ENCODE measurements at regions not wholly inside any gene's neighbourhood (a gene's known extent, or its start where the extent isn't known, plus 50 kb on each side); places are given as distances from the start of the nearest gene placed in this dataset.

- no peak for DNase-seq
- Histone ChIP-seq H3K4me3 (no peak overlapping the region), H3K9me3 (no peaks in the 10 kb centered on the region), H3K36me3 (no peaks in the 10 kb centered on the region), H3K4me1 (peaks cover 0 to 3% (median 0%) of the 10 kb centered on the region in 4 donors), H3K27me3 (no peaks in the 10 kb centered on the region), H3K27ac (no peak overlapping the region)
- no peak for TF ChIP-seq POLR2A (IDR thresholded peaks at IDR 0.05)
- TF ChIP-seq, protein P1, sequence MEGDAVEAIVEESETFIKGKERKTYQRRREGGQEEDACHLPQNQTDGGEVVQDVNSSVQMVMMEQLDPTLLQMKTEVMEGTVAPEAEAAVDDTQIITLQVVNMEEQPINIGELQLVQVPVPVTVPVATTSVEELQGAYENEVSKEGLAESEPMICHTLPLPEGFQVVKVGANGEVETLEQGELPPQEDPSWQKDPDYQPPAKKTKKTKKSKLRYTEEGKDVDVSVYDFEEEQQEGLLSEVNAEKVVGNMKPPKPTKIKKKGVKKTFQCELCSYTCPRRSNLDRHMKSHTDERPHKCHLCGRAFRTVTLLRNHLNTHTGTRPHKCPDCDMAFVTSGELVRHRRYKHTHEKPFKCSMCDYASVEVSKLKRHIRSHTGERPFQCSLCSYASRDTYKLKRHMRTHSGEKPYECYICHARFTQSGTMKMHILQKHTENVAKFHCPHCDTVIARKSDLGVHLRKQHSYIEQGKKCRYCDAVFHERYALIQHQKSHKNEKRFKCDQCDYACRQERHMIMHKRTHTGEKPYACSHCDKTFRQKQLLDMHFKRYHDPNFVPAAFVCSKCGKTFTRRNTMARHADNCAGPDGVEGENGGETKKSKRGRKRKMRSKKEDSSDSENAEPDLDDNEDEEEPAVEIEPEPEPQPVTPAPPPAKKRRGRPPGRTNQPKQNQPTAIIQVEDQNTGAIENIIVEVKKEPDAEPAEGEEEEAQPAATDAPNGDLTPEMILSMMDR (IDR thresholded peaks at IDR 0.05), result no peak
Measured at GRCh38 chr18:44502221-44502620, 178.5 kb upstream of the SETBP1 start.

GRCh38 chr18:44502790-44503189, 177.9 kb upstream of the SETBP1 start:
- no peak for TF ChIP-seq POLR2A (IDR thresholded peaks at IDR 0.05)
- TF ChIP-seq, protein P1 (IDR thresholded peaks at IDR 0.05), result no peak

DNA sequence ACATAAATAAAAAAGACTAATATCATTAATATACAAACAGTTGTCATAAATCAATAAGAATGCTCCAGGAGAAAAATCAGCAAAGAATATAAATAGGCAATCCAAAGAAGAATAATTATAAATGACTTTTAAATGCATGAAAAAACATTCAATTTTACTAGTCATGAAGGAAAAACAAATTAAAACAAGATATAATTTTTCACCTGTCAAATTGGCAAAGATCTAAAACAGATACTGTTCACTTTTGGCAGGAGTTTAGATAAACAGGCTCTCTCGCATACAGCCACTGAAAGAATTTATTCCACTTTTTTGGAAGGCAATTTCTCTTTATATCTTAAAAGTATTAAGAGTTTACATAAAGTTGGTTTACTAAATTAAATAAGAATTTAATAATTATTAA, 176.8 kb upstream of the SETBP1 start:
- DNase-seq, result no peak
- H3K4me3 ChIP-seq, result no peak overlapping the region

More at GRCh38 chr18:44502790-44503189, 177.9 kb upstream of the SETBP1 start:
- no peak overlapping the region for H3K4me3 ChIP-seq
- no peaks in the 10 kb centered on the region for H3K36me3 ChIP-seq
- DNase-seq, result no peak
- no peak overlapping the region for H3K27ac ChIP-seq
- H3K27me3 ChIP-seq, result no peaks in the 10 kb centered on the region
- no peaks in the 10 kb centered on the region for H3K9me3 ChIP-seq
- H3K4me1 ChIP-seq, result peaks cover 0 to 5% (median 0%) of the 10 kb centered on the region in 4 donors

GRCh38 chr18:44507729-44508325, 172.9 kb upstream of the SETBP1 start:
- Histone ChIP-seq H3K36me3 (no peaks in the 10 kb centered on the region), H3K9me3 (no peaks in the 10 kb centered on the region), H3K27me3 (no peaks in the 10 kb centered on the region), H3K4me3 (no peak overlapping the region), H3K4me1 (peaks cover 0 to 5% (median 0%) of the 10 kb centered on the region in 4 donors), H3K27ac (peak overlapping the region in 2 of 4 donors; percentile 5 to 53)
- DNase-seq, result peak in 2 of 3 donors; percentile 72 to 81
- TF ChIP-seq, protein P1 (IDR thresholded peaks at IDR 0.05), result no peak
- no peak for TF ChIP-seq POLR2A (IDR thresholded peaks at IDR 0.05)

More for the DNA sequence above, 176.8 kb upstream of the SETBP1 start:
- TF ChIP-seq POLR2A (IDR thresholded peaks at IDR 0.05), result no peak
- TF ChIP-seq, protein P1 (IDR thresholded peaks at IDR 0.05), result no peak
- H3K27ac ChIP-seq, result no peak overlapping the region
- no peaks in the 10 kb centered on the region for H3K36me3 ChIP-seq
- H3K9me3 ChIP-seq, result no peaks in the 10 kb centered on the region
- H3K4me1 ChIP-seq, result peaks cover 0 to 5% (median 0%) of the 10 kb centered on the region in 4 donors
- no peaks in the 10 kb centered on the region for H3K27me3 ChIP-seq

DNA sequence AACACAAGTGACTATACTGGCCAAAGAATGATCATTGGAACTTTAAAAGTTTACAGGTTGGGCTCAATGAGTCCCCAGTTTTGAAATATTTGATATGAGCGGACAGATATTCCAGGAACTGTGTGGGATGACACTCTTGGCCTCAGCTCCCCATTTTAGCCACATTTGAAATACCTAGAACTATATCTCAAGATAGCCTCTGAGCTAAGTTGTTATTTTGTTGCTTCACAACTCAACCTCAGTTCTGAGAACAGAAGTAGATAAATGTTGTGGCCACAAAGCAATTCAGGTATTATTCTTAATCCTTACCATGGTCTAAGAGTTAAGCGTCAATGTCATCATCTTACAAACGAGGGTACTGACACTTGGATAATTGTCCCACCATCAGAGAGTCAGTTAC, 172.2 kb upstream of the SETBP1 start:
- TF ChIP-seq POLR2A (IDR thresholded peaks at IDR 0.05), result no peak
- TF ChIP-seq, protein P1 (IDR thresholded peaks at IDR 0.05), result no peak
- H3K4me1 ChIP-seq, result peaks cover 0 to 5% (median 0%) of the 10 kb centered on the region in 4 donors
- H3K27me3 ChIP-seq, result no peaks in the 10 kb centered on the region
- no peaks in the 10 kb centered on the region for H3K36me3 ChIP-seq
- H3K9me3 ChIP-seq, result no peaks in the 10 kb centered on the region
- no peak overlapping the region for H3K4me3 ChIP-seq
- DNase-seq, result no peak
- peak overlapping the region in 2 of 4 donors; percentile 5 to 53 for H3K27ac ChIP-seq

Measured in Peyer's patch (tissue), 4 donors.